HUDEP-2 (cell line): ENCODE measurements at regions not wholly inside any gene's neighbourhood (a gene's known extent, or its start where the extent isn't known, plus 50 kb on each side); places are given as distances from the start of the nearest gene placed in this dataset.
"Not testable (repeated sequence)": the region's sequence is repeated elsewhere in the genome, so short reads cannot be mapped to it uniquely, and the experiment has no call there.

Source experiments
- DNase-seq, 76 experiments: peaks; one replicate each; lab custom pipeline; 2025; ENCODE audit not compliant: unreplicated experiment in 76 of 76; lab: John Stamatoyannopoulos, UW

DNA sequence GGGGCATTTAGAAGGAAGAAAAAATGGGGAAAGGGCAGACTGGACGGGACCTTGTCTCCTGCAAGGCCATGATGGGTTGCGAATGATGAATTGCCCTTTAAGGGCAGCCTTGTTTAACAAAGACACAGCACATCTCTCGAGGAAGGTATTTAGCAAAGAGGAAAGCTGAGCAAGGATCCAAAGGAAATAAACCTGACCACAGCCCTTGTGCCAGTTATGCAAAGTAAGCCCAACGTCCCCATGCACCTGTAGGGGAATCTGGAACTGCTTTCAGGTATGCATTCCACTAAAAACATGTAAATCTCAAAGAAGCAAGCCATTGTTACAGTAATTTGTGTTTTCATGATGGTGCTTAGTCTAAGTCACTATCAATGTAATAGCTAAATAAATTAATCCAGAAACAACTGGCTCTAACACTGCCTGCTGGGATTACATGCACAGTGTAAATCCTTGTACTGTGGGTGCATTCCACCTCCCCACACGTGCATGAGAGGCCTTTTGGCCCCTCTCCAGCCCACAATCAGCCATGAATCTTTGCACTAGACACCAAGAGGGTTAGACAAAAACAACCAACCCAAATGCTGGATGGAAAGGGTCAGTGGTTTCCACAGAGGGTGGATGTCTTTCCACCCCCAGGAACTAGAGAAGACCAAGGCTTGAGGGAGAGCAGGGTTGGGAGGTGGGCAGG is 228.8 kb upstream of the KAZN start:
- no peak for DNase-seq

DNA sequence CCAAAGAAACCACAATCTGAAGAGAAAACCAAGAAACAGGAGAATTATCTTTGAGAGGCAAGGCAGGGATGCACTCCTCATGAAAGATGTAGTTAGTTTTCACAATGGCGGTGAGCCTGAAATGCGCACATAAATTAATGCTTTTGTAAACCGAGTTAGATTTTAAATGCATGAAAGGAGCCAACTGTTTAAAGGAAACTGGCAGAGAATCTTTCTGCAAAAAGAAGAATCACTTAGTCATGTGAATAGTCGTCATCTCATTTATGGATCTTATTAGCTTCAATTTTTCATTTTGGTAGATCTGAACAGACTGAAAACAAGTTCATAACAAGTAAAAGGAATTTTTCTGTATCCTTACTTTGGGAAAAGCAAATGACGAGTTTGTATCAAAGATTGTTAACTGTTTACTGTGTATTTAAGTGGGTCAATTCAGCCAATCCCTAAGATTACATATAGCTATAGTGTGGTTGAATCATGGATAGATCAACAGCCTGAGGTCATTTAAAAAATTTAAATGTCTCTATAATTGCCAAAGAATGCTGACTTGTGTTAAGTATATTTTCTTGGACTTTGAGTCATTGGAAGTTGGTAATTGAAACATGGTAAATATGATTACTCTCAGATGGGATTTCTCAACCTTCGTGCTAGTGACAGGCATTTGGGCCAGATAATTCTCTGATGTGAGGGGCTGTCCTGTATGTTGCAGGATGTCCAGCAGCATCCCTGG is 226.6 kb upstream of the KAZN start:
- no peak for DNase-seq

DNA sequence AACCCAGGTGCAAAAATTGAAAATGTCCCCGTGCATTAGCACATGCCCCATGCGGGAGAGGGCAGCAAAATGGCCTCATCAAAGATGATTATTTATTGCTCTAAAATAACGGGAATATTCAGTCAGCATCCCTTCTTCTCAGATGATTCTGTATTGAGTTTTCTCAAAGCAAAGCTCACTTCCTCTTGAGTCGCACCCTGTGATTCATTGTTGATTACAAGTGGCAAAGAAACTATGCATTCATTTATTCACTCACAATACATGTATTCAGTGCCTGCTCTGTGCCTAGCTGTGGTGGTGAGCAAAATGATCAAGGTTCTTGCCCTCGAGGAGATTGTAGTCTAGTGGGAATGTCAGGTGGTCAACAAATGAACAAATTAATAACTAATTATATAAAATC is 226.0 kb upstream of the KAZN start:
- DNase-seq, result no peak

DNA sequence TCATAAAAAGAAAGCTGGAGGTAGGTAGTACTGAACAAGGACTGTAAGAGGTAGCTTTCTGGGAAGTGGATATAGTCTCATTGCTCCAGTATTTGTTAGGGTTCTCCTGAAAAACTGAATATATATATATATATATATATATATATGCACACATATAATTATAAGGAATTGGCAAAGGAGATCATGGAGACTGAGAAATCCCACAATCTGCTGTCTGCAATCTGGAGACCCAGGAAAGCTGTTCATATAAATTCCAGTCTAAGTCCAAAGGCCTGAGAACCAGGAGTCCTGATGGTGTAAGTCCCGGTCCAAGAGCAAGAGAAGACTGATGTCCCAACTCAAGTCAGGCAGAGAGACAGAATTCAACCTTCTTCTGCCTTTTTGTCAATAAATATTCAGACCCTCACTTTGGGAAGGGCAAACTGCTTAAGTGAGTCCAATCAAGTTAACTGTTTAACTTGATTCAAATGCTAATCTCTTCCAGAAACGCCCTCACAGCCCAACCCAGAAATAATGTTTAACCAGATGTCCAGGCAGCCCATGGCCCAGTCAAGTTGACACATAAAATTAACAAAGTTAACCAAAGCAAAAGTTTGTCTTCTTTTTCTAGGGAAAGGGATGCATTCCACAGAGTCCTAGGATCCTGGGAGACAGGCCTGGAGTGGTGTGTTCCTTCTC is 225.3 kb upstream of the KAZN start:
- no peak for DNase-seq

DNA sequence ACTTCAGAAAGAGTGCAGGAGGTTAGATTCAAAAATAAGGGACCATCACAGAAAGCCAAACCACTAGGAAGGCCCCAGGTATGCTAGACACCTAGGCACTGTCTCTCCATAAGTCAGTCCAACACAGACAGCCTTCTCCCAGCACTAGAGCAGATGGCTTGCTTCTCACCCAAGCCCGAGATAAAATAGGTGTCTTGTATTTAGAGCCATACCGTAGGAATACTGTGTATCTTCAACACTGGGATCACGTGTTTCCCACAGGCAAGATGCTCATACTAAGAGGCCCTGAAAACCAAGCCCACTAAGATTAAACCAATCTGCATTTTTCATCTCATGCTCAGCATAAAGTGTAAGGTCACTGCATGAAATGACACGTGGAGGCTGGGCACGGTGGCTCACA is 223.3 kb upstream of the KAZN start:
- no peak for DNase-seq

DNA sequence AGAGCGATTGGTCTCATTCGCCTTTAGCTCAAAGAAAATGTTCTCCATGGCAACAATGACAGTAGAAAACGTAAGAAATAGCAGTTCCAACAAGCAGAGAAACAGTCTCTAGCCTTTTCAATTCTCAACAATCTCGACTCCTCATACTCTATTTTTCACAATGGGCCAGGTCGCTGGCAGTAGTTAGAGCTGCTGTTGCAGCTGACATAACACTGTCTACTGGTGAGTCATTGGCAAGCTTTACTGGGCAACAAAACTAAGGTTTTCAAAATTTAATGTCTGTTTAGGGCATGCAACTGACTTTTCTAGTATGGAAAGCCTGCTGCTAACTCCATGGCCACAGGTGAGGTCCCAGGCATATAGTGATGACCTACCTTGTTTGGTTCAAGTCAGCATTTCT is 221.1 kb upstream of the KAZN start:
- no peak for DNase-seq

DNA sequence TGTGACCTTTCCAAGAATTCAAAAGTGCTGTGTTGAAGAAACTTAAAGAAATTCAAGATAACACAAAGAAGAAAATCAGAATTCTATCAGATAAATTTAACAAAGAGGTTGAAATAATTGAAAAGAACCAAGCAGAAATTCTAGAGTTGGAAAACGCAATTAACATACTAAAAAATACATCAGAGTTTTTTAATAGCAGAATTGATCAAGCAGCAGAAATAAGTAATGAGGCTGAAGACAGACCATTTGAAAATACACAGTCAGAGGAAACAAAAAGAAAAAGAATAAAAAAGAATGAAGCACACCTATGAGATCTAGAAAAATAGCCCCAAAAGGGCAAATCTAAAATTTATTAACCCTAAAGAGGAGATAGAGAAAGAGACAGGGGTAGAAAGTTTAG is 218.1 kb upstream of the KAZN start:
- DNase-seq, result no peak

DNA sequence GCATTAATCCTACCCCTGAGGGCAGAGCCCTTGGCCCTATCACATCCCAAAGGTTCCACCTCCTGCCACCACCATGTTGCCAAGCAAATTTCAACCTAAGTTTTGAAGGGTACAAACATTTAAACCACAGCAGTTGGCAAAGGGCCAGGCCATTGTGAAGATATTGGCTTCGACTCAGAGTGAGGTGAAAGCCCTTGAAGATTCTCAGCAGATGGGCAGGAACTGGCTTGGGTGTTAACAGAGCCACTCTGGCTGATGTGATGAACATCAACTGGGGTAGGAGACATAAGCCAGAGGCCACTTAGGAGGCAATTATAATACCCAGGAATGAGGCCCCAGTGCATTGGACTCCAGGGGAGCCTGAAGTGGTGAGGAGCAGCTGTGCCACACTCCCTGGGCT is 207.7 kb upstream of the KAZN start:
- DNase-seq, result no peak

DNA sequence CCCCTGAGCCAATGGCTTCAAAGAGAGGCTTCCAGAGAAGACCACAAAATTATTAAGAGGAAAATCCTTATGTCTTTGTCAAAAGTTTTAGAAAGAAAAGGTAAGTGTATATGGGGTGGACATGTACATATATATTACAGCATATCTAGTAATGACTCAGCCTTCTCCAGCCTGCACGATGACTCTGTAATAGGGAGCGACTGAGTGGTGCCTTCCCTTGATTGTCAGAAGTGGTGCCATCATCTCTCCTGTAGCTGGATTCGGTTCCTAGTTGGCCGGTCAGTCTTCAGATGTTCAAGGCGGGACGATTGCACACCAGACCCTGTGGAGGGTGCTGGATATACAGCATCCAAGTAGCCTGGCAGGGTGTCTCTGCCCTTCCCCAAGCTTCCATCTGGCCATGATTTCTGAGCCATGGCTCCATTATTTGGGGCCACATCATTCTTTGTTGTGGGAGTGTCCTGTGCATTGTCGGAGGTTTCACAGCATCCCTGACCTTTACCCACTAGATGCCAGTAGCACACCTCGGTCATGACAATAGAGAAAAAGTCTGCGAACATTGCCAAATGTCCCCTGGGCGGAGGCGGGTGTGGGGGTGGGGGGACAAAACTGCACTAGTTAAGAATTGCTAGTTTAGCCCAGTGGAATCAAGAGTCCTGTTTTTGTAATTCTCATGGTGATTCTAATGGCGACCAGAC is 206.2 kb upstream of the KAZN start:
- no peak for DNase-seq

DNA sequence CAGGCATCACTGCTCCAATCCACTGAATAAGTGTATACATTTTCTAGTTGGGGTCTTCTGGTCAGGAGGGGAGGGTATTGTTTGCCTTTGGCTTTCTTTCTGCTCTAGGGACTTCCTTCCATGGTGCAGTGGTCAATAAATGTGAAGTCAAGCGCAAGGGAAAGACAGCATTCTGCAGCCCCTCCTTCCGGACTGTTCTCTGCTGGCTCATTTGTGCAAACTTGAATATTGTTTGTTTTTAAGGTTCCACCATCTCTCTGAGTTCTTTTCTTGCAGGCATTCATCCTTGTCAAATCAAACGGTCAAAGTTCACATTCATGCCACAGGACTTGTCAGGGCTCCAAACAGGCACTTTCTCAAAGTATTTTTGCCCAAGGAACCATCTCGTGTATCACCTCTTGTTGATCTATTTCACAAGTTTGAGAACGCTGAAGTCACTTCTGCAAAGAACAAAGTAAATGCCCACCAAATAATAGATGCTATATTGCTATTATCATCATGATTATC is 205.6 kb upstream of the KAZN start:
- DNase-seq, result no peak

DNA sequence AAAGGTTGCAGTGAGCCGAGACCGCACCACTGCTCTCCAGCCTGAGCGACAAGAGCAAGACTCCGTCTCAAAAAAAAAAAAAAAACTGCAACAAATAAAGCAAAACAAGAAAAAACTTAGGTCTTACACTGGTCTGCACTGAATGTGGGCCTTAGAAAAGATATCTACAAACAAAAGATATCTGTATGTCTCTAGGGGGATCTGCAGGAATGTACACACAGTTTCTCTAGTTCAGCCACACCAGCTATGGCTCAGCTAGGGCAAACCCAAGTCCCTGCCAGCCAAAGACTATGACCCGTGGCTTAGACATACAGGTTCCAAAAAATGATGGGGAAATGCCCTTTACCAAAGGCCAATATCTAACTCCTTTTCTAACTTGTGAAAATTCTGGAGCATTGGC is 202.4 kb upstream of the KAZN start:
- DNase-seq, result no peak

DNA sequence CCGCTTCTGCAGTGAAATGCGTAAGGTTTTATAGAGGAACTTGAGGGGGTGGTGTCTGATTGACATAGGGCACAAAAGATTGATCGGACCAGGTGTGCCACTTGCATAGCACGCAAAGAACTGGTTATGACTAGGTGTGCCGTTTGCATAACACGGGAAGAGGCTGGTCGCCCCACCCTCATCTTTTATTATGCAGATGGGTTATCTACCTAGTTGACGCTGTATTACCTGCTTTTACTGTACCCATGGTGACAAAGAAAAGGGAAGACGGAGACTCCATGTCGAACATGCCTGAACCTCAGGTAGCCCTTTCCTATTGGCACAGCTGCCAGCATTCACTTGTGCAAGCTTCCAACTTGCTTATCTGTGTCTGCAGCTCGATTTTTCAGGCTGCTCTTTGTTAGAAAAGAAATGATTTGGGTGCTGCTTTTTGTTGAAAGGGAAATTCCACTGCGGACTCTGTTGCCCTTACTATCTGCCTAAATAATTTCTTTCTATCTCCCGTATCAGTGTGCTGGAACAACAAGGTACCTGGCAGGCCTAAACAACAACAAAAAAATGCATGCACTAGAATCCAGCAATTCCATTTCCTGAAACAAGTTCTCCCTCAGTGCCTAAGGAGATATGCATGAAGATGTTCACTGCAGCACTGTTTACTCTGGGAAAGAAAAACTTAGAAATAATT is 194.4 kb upstream of the KAZN start:
- no peak for DNase-seq

DNA sequence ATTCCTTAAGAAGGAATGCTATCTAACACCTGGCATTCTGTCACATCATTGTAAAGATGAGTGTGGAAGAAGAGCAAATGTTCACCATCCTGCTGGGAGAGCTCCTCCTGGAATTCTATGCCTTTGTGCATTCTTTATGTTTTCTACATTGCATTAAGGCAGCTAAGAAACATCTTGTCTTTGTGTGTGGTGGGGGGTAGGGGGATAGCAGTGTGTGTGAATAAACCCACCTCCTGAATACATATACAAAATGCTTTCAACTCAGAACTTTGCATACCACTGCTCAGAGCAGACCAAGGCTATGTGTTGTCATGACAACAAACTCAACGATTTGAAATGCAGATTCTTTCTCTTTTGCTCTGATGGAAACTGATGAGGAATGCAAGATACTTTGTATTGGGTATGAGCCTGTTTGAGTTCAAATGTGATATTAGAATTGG is 193.6 kb upstream of the KAZN start:
- no peak for DNase-seq

DNA sequence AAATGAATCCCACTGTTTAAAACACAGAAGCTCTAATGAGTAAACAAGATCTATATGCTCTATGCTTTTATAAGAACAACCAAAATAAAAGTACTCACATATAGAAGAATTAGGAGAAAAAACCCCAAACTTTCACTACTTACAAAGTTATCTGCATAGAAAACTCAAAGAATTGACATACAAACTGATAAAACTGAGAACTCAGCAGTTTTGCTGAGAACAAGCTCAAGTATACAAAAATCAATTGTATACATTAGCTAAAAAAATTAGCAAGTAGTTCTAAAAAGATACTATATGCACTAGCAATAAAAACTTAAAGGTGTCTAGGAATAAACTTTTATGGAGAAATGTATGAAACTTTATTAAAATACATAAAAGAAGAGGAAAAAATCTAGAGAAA is 186.2 kb upstream of the KAZN start:
- DNase-seq, result no peak

DNA sequence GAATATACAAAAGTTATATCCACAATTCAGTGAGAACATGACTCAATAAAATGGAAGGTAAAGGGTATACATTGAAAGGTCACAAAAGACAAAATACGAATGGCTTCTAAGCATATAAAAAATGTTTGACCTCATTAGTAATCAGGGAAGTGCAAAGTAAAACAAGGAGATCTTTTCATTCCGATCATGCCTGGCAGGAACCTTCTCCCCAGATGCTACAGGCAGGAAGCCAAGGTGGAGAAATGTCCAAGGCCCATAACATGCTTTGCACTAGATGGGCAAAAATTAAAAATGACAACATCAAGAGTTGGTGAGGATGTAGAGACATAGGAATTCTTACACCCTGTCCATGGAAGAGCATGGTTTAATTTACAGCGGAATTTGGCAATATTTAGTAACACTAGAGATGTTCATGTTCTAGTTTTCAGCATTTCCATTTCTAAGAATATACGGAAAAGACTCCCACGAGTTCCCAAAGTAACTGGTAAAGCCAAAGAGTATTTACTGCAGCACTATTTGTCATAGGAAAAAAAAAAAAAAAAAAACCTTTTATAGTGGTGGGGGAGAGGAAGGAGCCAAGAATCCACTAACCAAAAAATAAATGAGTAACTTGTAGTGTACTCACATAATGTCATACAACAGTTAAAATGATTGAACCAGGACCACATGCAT is 184.5 kb upstream of the KAZN start:
- no peak for DNase-seq

DNA sequence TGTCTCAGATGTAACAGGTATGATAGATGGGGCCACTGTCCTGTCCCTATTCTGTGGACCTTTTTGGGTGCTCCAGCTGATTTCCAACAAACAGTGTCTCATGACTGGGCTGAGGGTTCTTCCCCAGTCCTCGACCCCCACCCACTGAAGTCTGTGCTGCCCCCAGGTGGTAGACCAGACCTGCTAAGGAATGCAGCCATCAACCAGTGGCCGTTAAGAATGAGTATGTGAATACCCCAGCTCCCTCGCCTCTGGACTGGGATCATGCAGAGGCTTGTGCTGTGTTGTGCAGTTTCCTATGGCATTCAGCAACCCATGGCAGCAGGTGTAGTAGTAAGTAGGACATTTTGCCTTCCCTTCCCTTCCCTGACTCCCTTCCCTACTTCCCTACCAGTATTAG is 183.1 kb upstream of the KAZN start:
- DNase-seq, result no peak

DNA sequence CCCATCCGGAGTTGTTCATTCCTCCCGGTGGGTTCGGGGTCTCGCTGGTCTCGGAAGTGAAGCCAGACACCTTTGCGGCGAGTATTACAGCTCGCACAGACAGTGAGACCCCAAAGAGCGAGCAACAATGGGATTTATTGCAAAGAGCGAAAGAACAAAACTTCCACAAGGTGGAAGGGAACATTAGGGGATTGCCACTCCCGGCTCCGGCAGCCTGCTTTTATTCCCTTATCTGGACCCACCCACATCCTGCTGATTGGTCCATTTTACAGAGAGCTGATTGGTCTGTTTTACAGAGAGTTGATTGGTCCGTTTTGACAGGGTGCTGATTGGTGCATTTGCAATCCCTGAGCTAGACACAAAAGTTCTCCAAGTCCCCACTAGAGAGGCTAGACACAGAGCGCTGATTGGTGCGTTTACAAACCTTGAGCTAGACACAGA is 178.7 kb upstream of the KAZN start:
- not testable (repeated sequence) for DNase-seq

DNA sequence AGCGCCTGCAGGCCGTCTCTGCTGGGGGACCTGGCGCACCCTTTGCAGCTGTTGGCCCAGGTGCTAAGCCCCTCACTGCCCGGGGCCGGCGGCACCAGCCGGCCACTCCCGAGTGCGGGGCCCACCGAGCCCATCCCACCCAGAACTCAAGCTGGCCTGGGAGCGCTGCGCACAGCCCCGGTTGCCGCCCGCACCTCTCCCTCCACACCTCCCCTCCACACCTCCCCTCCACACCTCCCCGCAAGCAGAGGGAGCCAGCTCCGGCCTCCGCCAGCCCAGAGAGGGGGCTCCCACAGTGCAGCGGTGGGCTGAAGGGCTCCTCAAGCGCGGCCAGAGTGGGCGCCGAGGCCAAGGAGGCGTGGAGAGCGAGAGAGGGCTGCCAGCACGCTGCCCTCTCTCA is 177.8 kb upstream of the KAZN start:
- no peak for DNase-seq

DNA sequence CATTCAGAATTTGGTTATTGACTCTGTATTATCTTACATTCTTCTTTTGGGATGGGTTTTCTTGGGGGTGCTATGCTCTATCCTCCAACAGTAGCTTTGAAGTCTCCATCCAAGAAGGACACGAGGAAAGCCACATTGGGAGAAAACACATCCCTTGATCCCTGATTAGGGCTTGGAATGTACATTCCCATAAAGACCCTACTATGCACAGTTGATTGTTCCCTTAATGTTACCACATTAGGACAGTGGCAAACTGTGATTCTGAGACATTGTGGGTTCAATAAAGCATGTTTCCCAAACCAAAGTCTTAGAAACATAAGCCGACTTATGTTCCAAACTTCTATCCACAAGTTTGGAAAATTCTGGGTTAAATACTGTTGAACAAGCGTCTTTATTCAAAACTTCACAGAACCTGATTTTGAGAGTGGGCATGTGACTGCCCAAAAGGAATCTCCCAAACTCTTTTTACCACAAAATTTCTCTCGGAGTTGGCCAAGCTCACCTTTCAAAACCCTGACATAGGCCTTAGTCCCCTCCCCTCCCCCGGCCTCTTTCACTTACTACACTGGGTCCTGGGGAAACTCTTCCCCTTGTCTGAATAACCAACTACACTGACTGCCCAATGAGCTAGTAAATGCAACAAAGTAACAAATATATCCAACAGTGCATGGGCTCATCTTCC is 177.0 kb upstream of the KAZN start:
- no peak for DNase-seq
